ENCODE measurements at regions not wholly inside any gene's neighbourhood (a gene's known extent, or its start where the extent isn't known, plus 50 kb on each side); places are given as distances from the start of the nearest gene placed in this dataset.
"Not testable (repeated sequence)": the region's sequence is repeated elsewhere in the genome, so short reads cannot be mapped to it uniquely, and the experiment has no call there.

DNA sequence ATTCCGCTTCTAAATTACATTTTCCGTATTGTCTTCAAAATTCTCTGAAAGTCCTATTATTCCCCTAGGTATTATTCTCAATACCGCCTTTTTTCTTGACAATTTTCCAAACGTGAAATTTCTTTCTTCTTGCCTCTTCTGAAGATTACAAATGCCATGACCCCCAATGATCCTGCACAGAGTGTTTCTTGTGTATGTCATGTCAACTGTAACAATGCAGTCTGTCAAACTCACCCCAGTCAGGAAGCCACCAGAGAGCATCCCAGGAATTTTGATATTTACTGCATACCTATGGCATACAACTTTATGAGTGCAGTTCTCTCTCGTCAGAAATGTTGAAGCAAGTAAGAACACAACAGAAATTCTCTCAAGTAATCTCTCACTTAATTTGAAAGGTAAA is 847.3 kb upstream of the CDH8 start:
- DNase-seq (ENCODE audit: low spot score), result no peak

DNA sequence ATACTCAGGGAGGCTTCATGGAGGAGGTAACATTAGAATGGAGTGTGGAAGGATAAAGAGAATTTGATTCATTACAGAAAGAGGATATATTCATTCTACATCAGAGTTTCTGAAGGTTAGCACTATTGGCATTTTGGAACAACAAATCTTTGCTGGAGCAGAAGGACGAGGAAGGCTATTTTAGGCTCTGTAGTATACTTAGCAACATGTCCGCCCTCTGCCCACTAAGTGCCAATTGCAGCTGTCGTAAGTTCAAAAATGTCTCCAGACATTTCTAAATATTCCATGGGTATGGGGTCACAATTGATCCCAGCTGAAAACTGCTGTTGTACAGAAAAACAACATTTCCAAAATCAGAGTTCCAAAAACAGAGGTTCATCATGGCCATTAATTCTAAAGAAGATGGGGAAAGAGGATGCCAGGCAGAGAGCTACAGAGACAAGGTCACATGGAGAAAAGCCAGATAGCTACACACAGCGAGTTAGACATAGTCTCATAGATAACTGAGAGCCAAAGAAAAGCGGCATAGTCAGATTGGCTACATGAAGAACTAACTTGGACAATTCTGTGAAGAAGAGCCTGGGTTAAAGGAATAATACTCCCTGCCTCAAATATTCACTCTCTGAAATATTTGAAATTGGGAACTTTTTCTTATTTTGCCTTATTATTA is 846.4 kb upstream of the CDH8 start:
- DNase-seq (ENCODE audit: low spot score), result no peak

DNA sequence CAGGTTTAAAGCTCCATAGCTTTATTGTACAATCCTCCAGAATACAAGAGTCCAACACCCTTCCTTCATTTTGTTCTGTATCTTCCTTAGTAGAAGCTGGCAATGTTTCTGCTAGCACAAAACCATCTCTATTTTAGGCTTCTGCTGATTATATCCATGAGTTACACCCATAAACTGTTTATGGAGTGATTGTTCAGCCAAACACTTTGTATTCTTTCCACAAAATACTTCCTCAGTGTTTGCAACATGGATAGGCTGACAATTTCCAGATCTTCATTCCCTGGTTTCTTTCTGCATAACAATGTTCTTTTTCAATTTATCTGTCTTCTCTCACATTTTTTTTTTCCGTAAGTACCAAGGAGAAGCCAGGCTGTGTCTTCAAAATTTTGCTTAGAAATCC is 839.9 kb upstream of the CDH8 start:
- no peak for DNase-seq (ENCODE audit: low spot score)

DNA sequence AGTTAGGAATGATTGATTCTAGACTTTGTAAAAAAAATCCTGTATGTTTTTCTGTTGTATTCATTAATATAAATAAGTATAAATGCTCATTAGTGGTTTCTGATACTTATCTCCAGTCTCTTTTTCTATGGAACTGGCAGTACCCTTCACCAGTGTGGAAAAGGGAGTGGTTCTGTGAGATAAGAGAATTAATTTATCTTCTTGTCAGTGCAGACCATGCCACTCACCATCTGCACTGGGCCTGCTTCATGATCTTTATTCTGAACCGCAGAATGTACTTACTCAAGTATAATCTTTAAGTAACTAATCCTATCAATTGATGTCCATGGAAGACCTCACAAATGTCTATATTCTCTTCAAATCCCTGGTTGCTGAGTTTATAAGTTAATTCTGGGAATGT is 836.1 kb upstream of the CDH8 start:
- DNase-seq (ENCODE audit: low spot score), result no peak

DNA sequence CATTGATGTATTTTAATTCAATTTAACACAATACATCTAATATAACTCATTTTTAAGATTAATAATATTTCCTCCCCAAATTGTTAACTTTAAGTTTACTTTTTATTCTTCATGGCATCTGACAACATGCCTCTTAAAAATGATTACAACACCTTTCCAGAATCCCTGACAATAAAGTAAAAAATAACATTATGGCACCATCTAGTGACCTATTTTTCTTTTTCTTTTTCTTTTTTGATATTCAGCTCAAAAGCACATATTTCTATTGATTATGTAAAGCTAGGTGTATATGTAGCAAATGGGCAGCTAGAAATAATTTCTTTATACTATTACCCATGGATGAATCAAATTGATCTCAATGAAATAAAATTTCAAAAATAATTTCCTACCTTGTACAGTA is 834.3 kb upstream of the CDH8 start:
- no peak for DNase-seq (ENCODE audit: low spot score)

DNA sequence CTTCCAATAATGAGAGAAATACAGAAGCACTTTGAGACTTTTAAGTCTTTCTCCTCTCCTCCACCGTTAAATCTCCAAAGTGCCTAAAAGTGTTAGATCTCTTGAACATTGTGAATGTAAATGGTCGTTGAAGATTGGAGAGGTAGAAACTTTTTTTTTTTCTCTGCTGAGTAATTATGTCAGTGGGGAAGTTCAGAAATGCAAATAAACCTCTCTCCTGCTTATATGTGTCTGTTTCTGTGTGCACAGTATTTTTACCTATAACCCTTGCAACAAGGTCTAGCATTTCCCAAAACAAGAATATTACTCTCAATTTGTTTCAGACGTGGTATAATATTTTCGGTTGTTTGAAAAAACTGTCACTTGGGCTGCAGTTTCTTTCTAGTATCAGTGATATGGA is 833.6 kb upstream of the CDH8 start:
- no peak for DNase-seq (ENCODE audit: low spot score)

DNA sequence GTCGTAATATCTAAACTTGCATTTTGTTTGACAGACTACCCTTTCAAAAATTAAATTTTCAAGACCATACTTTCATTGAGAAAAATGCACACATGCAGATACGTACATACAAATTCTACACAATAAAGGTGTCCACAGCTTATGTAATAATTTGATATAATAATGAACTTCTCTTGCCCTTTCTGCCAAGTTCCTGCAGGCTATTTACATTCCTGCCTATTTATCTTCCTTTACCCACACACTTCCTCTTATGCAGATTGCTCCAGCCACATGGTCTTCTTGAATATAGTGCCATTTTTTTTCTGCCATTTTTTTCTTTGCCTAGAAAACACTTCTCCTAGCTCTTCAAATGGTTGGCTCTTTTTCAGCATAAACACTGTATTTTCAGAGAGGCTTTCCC is 826.9 kb upstream of the CDH8 start:
- no peak for DNase-seq (ENCODE audit: low spot score)

DNA sequence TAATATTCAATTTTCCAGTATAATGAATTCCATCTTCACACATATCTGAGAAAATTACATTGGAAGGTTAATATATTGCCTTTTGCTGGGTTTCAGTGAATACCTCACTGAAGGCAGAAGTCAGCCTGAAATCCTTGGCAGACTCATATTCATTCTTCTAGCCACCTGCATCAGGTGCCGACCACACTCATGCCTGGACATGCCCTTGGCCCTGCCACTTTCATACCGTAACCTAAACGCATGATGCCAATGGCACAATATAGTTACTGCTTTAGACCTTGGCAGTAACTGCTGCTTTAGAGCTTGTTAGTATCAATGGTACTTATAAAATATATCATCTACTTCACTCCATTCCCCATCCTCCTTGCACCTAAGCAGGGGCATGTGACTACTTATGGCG is 817.6 kb upstream of the CDH8 start:
- no peak for DNase-seq (ENCODE audit: low spot score)

DNA sequence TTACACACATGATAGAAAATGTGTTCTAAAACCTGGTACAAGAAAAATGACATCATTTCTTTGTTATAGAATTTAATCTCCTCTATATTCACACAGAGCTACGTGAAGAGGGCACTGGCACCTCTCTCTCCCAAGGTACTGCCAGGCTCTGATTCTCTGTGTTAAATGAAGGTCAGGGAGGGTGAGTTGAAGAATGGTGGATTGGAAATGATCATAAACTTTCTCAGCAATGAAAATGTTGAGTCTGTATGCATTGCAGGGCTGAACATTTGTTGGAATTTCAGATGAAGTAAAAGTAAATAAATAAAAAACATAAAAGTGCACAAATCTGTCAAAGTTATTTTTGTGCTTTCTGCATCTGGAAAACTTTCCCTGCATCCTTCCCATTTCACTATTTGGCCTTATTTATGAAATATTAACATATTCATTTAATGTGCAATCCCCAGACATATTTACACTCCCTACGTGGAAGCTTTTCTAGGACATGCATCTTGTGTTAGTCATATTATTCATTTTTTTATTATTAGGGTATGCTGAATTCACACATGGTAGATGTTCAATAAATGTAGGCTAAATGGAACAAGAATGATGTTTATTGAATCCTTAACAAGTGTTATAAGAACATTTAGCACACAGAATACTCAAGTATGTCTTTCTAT is 810.3 kb upstream of the CDH8 start:
- no peak for DNase-seq (ENCODE audit: low spot score)

DNA sequence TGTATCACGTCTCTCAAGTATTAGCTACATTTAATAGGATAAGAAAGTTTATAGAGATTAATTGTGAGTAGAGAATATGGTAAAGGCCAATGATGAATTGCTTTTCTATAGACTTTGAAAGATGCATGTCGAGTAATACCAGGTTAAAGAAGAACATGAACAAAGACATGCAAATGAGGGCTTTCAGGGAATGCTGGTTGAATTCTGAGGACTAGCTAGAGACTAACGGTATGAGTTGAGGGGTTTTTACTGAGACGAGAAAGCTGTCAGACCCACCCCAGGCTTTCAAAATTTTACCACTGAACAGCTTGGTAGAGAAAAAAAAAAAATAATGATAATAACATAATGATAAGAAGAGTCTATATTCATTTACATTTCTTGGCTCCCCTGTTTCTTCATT is 796.0 kb upstream of the CDH8 start:
- no peak for DNase-seq (ENCODE audit: low spot score)

DNA sequence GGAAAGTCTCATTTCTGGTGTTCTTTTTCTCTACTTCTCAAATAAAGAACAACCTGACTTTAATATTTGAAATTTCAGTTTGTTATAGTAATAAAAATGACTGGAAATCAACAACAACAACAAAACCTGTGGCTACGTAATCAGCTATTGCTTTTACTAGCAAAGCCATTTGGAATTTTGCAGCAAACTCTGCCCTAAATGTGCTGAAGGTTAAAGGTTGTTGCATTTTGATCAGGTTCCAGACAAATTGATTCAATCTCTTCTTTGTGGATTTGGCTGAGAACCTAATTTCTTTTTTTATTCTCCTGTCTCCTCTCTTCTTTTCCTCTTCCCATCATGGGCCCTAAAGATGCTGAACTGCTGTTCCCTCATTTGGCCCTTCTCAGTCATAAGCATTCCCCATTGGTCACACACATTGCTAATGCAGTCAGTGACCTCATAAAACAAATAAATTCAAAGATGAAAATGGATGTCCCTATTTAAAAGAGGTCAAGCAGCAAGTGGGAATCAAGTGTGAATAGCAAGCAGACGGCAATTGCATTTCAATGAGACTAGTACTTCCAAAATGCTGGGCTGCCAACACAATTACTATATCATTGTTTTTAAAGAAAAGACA is 795.1 kb upstream of the CDH8 start:
- DNase-seq (ENCODE audit: low spot score), result no peak

DNA sequence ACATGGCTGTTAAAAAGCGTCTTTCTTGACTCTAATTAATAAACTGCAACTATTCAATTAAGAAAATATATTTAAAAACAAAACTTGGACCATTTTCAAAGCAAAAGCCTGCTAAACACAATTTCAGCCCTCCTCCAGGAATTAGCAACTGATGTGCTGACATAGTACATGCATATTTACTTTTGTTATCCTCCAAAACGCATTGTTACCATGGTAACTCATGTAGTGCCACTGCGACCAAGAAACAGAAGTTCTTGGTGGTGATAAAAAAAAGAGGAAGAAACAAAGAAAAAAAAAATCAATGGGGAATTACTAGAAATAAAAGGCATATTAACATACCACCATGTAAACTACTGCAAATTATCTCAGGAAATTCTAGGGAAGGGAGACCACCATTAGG is 793.4 kb upstream of the CDH8 start:
- no peak for DNase-seq (ENCODE audit: low spot score)

DNA sequence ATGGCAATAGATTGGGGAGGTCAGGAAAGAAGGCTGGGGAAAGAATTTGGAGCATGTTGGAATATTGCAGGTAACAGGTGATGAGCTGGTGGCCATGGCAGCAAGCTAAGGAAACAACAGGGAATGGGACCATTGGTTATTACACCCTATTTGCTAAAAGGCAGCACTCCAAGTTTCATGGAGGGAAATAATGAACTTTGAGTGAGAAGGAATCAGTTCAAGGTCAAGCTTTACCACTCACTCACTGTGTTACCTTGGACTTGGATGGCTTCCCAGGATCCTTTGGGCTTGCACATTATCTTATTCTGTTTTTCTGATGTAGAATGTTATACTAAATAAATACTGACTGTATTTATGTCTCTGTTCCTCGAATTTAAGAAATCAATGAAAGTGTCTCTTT is 792.8 kb upstream of the CDH8 start:
- DNase-seq (ENCODE audit: low spot score), result no peak

DNA sequence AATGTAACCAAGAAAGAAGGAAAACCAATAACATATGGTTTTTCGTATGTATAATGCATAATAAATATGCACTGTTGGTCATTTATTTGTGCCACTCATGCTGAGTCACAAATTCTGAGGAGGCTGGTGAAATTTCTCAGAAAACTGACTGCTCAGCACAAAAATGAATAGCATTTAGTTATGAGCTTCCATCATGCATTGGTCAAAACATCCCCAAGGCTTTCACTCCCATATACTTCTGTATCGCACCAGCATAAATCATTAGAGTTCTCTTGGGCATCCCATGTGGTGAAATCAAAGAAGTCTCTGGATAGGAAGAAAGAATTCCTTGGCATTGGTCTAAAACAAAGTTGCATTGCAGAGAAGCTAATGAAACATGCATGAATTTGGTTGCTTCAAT is 785.6 kb upstream of the CDH8 start:
- DNase-seq (ENCODE audit: low spot score), result no peak

DNA sequence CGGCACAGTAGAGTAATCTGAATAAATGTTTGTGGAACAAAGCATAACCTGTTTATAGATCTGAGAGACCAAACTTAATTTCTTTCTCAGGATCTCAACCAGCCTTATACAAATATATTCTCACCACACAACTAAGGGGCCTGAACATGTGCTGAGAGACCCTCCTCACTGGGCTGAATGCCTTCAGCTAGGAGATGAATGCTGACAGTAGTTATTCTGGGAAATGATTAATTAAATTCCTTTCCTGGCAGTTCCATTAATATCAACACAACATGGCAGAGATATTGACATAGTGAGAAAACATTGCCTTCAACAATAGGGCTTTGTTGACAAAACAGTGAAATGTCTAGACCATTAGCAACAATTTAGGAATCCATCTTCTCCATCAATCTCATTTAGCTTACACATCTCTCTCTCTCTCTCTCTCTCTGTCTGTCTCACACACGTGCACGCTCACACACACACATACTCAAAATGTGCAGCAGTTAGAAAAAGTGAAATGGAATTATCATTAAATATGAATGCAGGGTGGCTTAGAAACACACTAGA is 780.8 kb upstream of the CDH8 start:
- DNase-seq (ENCODE audit: low spot score), result no peak

DNA sequence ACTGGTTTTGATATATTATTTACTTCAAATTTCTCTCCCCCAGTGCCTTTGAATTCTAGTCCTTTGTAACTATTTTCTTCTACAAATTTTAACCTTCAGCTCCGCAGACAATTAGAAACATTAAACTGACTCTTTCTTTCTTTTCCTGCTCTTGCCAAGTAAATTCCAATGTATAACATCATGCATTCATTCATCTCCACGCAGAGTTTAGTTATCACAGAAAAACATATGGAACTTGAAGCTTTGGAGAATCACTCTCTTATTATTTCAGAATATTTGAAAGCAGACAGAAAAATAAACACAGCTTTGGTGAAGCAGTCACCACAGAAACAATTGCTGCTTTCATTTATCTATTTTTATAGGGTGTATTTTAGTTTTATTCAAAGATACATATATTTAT is 778.7 kb upstream of the CDH8 start:
- no peak for DNase-seq (ENCODE audit: low spot score)

DNA sequence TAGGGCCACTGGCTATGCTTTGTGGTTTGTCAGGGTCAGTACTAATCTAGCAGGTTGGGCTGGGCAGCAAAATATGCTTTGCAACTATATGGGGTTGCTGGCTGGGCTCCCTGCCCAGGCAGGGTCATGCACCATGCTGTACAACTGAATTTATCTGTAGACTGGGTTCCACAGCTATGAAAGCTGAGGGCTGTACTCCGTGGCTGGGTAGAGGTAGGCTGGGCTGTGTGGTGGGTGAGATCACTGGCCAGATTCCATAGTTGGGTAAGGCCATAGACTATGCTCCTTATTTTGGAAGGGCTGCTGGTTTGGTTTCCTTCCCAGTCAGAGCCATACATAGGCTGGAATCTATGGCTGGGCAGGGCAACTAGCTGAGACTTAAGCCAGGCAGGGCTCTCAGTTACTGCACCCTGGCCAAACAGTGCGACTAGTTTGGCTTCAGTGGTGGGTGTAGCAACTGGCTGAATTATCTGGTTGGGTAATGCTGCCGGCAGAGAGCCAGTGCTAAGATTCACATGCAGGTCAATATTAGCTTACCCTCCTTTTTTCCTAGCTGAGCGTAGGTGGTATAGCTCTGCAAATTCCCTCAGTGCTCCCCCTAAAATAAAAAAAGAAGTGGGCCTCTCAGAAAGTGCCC is 769.1 kb upstream of the CDH8 start:
- DNase-seq (ENCODE audit: low spot score), result no peak

DNA sequence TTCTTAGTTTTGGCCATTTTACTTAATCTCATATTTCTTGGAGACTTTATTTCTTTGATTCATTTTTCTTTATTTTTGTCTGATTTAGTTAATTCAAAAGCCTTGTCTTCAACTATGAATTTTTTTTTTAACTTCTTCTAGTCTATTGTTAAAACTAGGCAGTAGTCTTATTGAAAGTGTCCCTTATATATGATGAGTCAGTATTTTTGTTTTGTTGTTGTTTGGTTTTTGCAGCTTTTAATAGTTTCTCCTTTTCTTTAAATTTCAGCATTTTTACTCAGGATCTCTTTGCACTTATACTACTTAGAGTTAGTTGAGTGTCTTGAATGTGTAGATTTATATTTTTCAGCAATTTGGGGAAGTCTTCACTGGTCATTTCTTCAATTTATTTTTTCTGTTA is 758.5 kb upstream of the CDH8 start:
- no peak for DNase-seq (ENCODE audit: low spot score)

DNA sequence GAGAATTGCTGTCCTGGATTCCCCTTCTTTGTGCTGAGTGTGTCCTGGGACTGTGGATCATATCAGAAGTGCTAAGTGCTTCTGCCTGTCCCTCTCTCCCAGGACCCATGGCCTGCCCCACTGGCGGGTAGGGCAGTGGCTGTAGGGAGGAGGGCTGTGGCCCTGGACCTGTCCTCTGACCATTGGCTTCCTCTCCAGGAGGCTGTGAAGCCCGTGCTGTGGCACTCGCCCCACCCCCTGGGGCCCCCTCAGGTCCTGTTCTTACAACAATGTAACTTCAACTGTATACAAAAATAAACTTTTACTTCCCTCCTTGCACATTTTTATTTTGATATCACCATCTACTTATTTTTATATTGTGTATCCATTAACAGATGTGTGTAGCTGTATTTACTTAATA is 743.8 kb upstream of the CDH8 start:
- DNase-seq (ENCODE audit: low spot score), result not testable (repeated sequence)

DNA sequence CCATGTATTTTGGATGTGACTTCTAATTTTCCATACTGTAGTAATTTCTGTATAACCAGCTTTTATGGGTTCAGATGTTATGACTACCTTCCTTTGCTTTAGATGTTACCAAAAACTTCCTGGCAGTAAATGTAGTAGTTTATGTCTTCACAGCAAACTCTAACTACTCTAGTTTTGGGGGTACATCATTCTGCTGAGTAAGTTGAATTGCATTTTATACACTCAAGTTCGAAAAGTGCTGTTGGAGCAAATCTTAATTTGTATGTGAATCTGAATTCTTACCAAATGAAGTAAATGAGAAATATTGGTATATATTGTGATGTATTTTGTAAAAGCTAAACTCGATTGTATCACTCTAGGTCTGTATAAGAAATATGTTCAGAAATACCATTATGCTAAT is 728.3 kb upstream of the CDH8 start:
- no peak for DNase-seq (ENCODE audit: low spot score)

DNA sequence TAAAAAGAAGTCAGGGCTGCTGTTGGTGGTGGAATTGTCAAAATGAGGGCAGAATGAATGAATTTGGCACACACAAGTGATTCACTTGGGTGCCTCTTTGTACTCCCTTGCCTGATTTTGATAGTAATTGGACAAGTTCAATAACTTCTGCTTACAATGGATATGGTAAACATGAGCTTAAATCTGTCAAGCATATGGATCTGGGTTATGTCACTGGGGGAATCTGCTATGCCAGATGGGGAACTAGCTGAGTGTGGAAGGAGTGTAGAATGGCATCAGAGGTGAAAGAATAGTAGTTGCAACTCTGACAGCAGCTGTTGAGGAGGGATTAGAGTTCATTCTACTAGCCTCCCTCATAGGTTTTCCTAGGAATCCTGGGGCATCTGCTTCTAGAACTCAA is 724.2 kb upstream of the CDH8 start:
- DNase-seq (ENCODE audit: low spot score), result no peak

DNA sequence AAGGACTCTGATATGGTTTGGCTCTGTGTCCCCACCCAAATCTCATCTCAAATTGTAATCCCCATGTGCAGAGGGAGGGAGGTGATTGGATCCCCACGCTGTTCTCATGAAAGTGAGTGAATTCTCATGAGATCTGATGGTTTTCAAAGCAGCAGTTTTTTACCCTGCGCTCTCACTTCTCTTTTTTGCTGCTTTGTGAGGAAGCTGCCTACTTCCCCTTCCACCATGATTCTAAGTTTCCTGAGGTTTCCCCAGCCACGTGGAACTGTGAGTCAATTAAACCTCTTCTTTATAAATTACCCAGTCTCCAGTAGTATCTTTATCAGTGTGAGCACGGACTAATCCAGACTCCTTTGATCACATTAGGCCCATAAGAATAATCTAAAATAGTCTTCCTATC is 719.7 kb upstream of the CDH8 start:
- no peak for DNase-seq (ENCODE audit: low spot score)

DNA sequence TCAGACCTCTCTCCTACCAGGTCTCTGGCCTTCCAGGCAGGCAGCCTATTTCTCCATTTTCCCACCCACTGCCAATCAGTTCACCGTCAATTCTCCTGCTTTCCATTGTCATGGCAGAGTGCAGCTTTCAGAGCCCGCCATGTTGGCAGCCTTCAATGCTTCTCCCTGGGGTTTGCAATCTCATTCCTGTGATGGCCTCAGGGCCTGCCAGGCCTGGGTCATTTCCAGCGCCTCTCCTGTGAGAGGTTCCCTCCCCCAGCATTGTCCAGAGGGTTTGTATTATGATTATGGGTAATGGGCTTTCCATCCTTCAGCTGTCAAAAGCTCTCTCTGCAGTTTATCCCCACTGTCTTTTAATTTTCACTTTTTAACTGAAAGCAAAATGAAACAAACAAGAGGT is 716.6 kb upstream of the CDH8 start:
- DNase-seq (ENCODE audit: low spot score), result no peak

Measured in AG08396 (cell line).